ENCODE measurements at regions not wholly inside any gene's neighbourhood (a gene's known extent, or its start where the extent isn't known, plus 50 kb on each side); places are given as distances from the start of the nearest gene placed in this dataset.
A peak's percentile ranks its signal among the peaks of the same experiment; 100 is the strongest.

- peaks cover 0 to 7% of the 10 kb centered on the region in 2 donors for H3K27me3 Mint-ChIP-seq (ENCODE audit: low read depth in 2 of 2)
- H3K4me1 Mint-ChIP-seq = peaks cover 0 to 8% of the 10 kb centered on the region in 2 donors
- DNase-seq (no peak), ATAC-seq (peak in 2 of 3 donors; percentile 49 to 82)
- intact Hi-C loops (cut with micrococcal nuclease) = no loop called here
- no peaks in the 10 kb centered on the region for H3K36me3 Mint-ChIP-seq
- peaks cover 4 to 6% of the 10 kb centered on the region in 2 donors for H3K9me3 Mint-ChIP-seq
- no peak overlapping the region for H3K27ac ChIP-seq (ENCODE audit: low read length)
- no peaks in the 10 kb centered on the region for H3K4me1 ChIP-seq (ENCODE audit: control insufficient read depth, insufficient read depth, low read length)
- 38% methylated on average over 5 of the region's 10 CpGs for WGBS (ENCODE audit: insufficient coverage)
- no peak overlapping the region for H3K4me3 Mint-ChIP-seq
- peaks cover 5% of the 10 kb centered on the region for H3K27me3 ChIP-seq (ENCODE audit: control insufficient read depth, insufficient read depth, low read length)
- no peaks in the 10 kb centered on the region for H3K9me3 ChIP-seq (ENCODE audit: control insufficient read depth, insufficient read depth, low read length)
- no peak overlapping the region for H3K27ac Mint-ChIP-seq
- no peak for TF ChIP-seq CTCF (IDR thresholded peaks at IDR 0.05)
- no peak overlapping the region for H3K4me3 ChIP-seq (ENCODE audit: low read length)
- no peaks in the 10 kb centered on the region for H3K36me3 ChIP-seq (ENCODE audit: control insufficient read depth, insufficient read depth, low read length)
Observed at GRCh38 chr4:144355811-144356757, 215.6 kb upstream of the GYPA start.

- no peaks in the 10 kb centered on the region for H3K4me1 ChIP-seq (ENCODE audit: control insufficient read depth, insufficient read depth, low read length)
- H3K36me3 ChIP-seq (ENCODE audit: control insufficient read depth, insufficient read depth, low read length) = no peaks in the 10 kb centered on the region
- intact Hi-C loops (cut with micrococcal nuclease) = no loop called here
- Mint-ChIP-seq H3K9me3 (peaks cover 4 to 10% of the 10 kb centered on the region in 2 donors), H3K27me3 (ENCODE audit: low read depth in 2 of 2) (peaks cover 0 to 7% of the 10 kb centered on the region in 2 donors), H3K36me3 (no peaks in the 10 kb centered on the region), H3K27ac (no peak overlapping the region), H3K4me3 (no peak overlapping the region), H3K4me1 (peaks cover 0 to 8% of the 10 kb centered on the region in 2 donors)
- H3K27ac ChIP-seq (ENCODE audit: low read length) = no peak overlapping the region
- peaks cover 5% of the 10 kb centered on the region for H3K27me3 ChIP-seq (ENCODE audit: control insufficient read depth, insufficient read depth, low read length)
- no peak overlapping the region for H3K4me3 ChIP-seq (ENCODE audit: low read length)
- 54% methylated on average over 7 of the region's 9 CpGs for WGBS (ENCODE audit: insufficient coverage)
- ATAC-seq (no peak), DNase-seq (no peak)
- no peaks in the 10 kb centered on the region for H3K9me3 ChIP-seq (ENCODE audit: control insufficient read depth, insufficient read depth, low read length)
- no peak for TF ChIP-seq CTCF (IDR thresholded peaks at IDR 0.05)
Observed at GRCh38 chr4:144356941-144357381, 216.4 kb upstream of the GYPA start.

DNA sequence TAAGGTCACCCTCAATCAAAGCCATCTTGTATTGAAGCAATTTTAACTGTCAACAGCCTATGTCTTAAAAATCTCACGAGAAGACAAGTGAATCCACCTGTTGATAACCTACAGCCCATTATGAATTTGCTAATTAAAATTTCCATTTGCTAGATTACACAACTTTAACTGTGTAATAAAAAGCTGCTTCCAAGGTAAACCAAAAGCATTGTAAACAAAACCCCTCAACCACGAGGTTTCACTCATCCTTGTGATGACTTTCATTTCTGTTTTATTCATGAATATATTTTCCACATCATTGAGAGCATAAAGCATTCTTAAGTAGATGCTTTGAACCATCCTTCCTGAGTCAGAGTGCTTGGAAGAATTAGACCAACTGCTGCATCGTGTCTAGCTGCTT lies 217.5 kb upstream of the GYPA start:
- TF ChIP-seq CTCF (IDR thresholded peaks at IDR 0.05) = no peak
- Mint-ChIP-seq H3K4me1 (peaks cover 0 to 8% of the 10 kb centered on the region in 2 donors), H3K9me3 (peaks cover 4 to 10% of the 10 kb centered on the region in 2 donors), H3K4me3 (no peak overlapping the region), H3K36me3 (no peaks in the 10 kb centered on the region), H3K27ac (no peak overlapping the region), H3K27me3 (ENCODE audit: low read depth in 2 of 2) (peaks cover 0 to 7% of the 10 kb centered on the region in 2 donors)
- H3K4me3 ChIP-seq (ENCODE audit: low read length) = no peak overlapping the region
- no peaks in the 10 kb centered on the region for H3K4me1 ChIP-seq (ENCODE audit: control insufficient read depth, insufficient read depth, low read length)
- 48% methylated on average over 3 of the region's 3 CpGs for WGBS (ENCODE audit: insufficient coverage)
- H3K27me3 ChIP-seq (ENCODE audit: control insufficient read depth, insufficient read depth, low read length) = peaks cover 5% of the 10 kb centered on the region
- H3K36me3 ChIP-seq (ENCODE audit: control insufficient read depth, insufficient read depth, low read length) = no peaks in the 10 kb centered on the region
- H3K27ac ChIP-seq (ENCODE audit: low read length) = no peak overlapping the region
- ATAC-seq = no peak
- intact Hi-C loops (cut with micrococcal nuclease) = no loop called here
- no peak for DNase-seq
- no peaks in the 10 kb centered on the region for H3K9me3 ChIP-seq (ENCODE audit: control insufficient read depth, insufficient read depth, low read length)

All from natural killer cell (primary cell).